Activated T-cell treated with anti-CD3 and anti-CD28 coated beads, Interleukin-2, amount 50 U/mL, for 72 hours (primary cell): ENCODE measurements at regions not wholly inside any gene's neighbourhood (a gene's known extent, or its start where the extent isn't known, plus 50 kb on each side); places are given as distances from the start of the nearest gene placed in this dataset.

Source experiments
- ATAC-seq, 2 donors: fragments of 150-1000 bp; cut with Tn5 transposase; replicated peaks in 1 of 2; 2 replicates each; pipeline ENCODE4 v1.10.0; 2021; ENCODE audit warnings: moderate library complexity in 2 of 2, mild to moderate bottlenecking in 1 of 2
- DNase-seq, 2 donors: peaks; one replicate each; pipeline ENCODE4 v3.0.0; 2021 to 2022; ENCODE audit warnings: mixed read lengths in 1 of 2
- H3K27ac Mint-ChIP-seq: one replicate; pipeline ENCODE4 v1.8.0; 2022; ENCODE audit warnings: mild to moderate bottlenecking, moderate library complexity, mixed read lengths
- H3K27me3 Mint-ChIP-seq: one replicate; pipeline ENCODE4 v1.8.0; 2022; ENCODE audit warnings: low read depth, mixed read lengths
- H3K36me3 Mint-ChIP-seq, 2 donors: one replicate each; pipeline ENCODE4 v1.8.0; 2022; ENCODE audit warnings: mixed read lengths in 2 of 2, mild to moderate bottlenecking in 1 of 2; ENCODE audit not compliant: insufficient read depth in 2 of 2
- H3K4me1 Mint-ChIP-seq: one replicate; pipeline ENCODE4 v1.8.0; 2022; ENCODE audit warnings: low read depth, mixed read lengths
- H3K4me3 Mint-ChIP-seq, 2 donors: one replicate each; pipeline ENCODE4 v1.8.0; 2022; ENCODE audit warnings: mild to moderate bottlenecking in 2 of 2, mixed read lengths in 2 of 2, moderate library complexity in 2 of 2
- H3K9me3 Mint-ChIP-seq, 2 donors: one replicate each; pipeline ENCODE4 v1.8.0; 2022; ENCODE audit warnings: mixed read lengths in 2 of 2

DNA sequence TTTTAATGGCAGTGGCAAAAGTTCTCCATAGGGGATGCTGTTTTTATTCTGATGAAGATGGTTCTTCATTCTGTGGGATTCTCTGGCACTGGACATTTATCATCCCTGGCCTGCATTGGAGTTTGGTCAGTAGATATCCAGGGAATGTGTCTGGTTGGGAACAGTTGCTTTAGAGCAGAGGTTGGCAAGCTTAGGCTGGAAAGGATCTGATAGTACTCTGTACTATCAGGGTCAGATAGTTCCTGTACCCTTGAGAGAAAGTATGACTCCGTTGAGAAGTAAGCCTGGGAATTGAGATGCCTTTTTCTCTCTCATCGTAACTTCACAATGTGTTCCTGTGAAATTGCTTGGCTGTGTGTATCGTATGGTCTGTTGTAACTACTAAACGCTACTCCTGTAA lies 244.1 kb downstream of the POLR1F start:
- Mint-ChIP-seq H3K9me3 (peaks cover 0 to 3% of the 10 kb centered on the region in 2 donors), H3K27ac (no peak overlapping the region), H3K27me3 (no peaks in the 10 kb centered on the region), H3K4me1 (no peaks in the 10 kb centered on the region), H3K4me3 (no peak overlapping the region), H3K36me3 (peaks cover 0 to 1% of the 10 kb centered on the region in 2 donors)
- no peak for DNase-seq
- ATAC-seq: no peak

GRCh38 chr7:19464241-19464640 lies 244.6 kb downstream of the POLR1F start:
- H3K4me1 Mint-ChIP-seq: no peaks in the 10 kb centered on the region
- H3K9me3 Mint-ChIP-seq: peaks cover 0 to 3% of the 10 kb centered on the region in 2 donors
- H3K27ac Mint-ChIP-seq: no peak overlapping the region
- H3K36me3 Mint-ChIP-seq: peaks cover 0 to 1% of the 10 kb centered on the region in 2 donors
- DNase-seq (no peak), ATAC-seq (no peak)
- no peaks in the 10 kb centered on the region for H3K27me3 Mint-ChIP-seq
- H3K4me3 Mint-ChIP-seq: no peak overlapping the region

DNA sequence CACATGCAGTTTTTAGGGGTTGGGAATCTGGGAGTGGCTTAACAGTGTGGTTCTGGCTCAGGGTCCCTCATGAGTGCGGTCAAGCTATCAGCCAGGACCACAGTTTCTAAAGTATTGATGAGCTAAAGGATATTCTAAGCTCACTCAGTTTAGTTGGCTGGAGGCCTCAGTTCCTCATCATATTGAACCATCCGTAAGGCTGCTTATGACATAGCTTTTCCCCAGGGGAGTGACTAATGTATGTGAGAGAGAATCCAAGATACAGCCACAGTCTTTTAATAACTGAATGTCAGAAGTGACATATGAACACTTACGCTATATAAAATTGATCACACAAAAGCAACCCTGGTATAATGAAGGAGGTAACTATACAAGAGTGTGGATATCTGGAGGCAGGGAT lies 245.3 kb downstream of the POLR1F start:
- Mint-ChIP-seq H3K9me3 (peaks cover 0 to 3% of the 10 kb centered on the region in 2 donors), H3K4me1 (no peaks in the 10 kb centered on the region), H3K27ac (no peak overlapping the region), H3K4me3 (no peak overlapping the region), H3K36me3 (peaks cover 0 to 1% of the 10 kb centered on the region in 2 donors), H3K27me3 (no peaks in the 10 kb centered on the region)
- ATAC-seq (no peak), DNase-seq (no peak)

GRCh38 chr7:19455623-19456022 lies 253.2 kb downstream of the POLR1F start:
- DNase-seq (no peak), ATAC-seq (no peak)
- peaks cover 0 to 5% of the 10 kb centered on the region in 2 donors for H3K9me3 Mint-ChIP-seq
- no peak overlapping the region for H3K27ac Mint-ChIP-seq
- no peaks in the 10 kb centered on the region for H3K4me1 Mint-ChIP-seq
- no peaks in the 10 kb centered on the region for H3K27me3 Mint-ChIP-seq
- no peak overlapping the region for H3K4me3 Mint-ChIP-seq
- no peaks in the 10 kb centered on the region for H3K36me3 Mint-ChIP-seq

DNA sequence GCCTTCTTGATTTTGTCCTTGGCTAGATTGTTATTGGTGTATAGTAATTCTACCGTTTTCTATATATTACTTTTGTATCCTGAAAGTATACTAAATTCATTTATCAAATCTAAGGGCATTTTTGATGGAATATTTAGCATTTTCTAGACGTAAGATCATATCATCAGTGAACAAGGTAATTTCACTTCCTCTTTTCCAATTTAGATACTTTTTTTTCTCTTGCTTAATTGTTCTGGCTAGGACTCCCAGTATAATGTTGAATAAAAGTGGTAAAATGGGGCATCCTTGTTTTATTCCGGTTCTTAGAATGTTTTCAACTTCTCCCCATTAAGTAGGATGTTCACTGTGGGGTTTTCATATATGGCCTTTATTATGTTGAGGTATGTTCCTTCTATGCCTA lies 260.7 kb downstream of the POLR1F start:
- no peaks in the 10 kb centered on the region for H3K4me1 Mint-ChIP-seq
- H3K27ac Mint-ChIP-seq: no peak overlapping the region
- DNase-seq: no peak
- H3K4me3 Mint-ChIP-seq: no peak overlapping the region
- no peaks in the 10 kb centered on the region for H3K36me3 Mint-ChIP-seq
- H3K27me3 Mint-ChIP-seq: no peaks in the 10 kb centered on the region
- ATAC-seq: no peak
- H3K9me3 Mint-ChIP-seq: peaks cover 3 to 7% of the 10 kb centered on the region in 2 donors

DNA sequence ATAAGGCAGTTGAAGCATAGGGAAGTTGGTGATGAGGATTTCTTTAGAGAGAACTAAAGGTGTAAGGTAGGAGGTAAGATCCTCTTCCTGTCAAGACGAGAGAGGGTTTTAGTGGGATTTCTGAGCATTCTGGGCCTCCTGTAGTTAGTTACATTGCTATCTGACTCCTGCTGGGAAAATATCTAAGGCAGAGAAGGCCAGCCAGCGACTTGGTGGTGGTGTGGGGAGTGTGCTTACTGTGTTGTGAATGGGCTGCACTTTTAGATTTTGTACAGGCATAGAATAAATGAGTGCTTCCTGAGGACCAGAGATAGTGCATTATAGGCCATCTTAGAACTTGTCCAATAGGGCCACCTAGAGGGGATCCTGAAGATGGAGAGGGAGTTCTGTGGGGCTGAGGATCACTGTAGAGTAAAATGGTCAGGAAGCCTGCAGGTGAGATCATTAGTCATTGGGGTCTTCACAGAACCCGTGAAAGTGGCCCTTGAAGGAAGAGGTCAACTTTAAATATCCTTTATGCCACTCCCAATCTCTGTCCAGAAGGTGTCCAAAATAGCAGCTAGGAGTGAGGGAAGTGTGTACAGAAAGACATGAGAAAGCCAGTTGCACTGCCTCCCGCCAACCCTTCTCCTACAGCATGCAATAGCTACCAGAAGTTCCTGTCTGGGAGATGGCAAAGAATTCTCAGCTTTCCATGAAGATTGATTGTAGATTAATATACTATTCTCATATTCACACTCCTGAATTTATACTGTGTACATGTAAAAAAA lies 266.6 kb downstream of the POLR1F start:
- no peak overlapping the region for H3K27ac Mint-ChIP-seq
- no peaks in the 10 kb centered on the region for H3K36me3 Mint-ChIP-seq
- H3K4me1 Mint-ChIP-seq: no peaks in the 10 kb centered on the region
- H3K4me3 Mint-ChIP-seq: no peak overlapping the region
- no peaks in the 10 kb centered on the region for H3K27me3 Mint-ChIP-seq
- DNase-seq (no peak), ATAC-seq (no peak)
- peaks cover 0 to 5% of the 10 kb centered on the region in 2 donors for H3K9me3 Mint-ChIP-seq

DNA sequence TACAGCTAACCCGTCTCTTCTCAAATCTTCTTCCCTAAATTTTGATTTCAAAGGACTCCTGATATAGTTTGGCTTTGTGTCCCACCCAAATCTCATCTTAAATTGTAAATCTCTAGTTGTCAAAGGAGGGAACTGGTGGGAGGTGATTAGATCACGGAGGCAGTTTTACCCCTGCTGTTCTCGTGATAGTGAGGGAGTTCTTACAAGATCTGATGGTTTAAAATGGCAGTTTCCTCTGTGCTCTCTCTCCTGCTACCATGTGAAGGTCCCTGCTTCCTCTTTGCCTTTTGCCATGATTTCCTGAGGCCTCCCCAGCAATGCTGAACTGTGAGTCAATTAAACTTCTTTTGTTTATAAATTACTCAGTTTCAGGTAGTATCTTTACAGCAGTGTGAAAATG lies 269.3 kb downstream of the POLR1F start:
- no peaks in the 10 kb centered on the region for H3K36me3 Mint-ChIP-seq
- no peaks in the 10 kb centered on the region for H3K4me1 Mint-ChIP-seq
- no peak overlapping the region for H3K4me3 Mint-ChIP-seq
- ATAC-seq: no peak
- H3K27ac Mint-ChIP-seq: no peak overlapping the region
- H3K9me3 Mint-ChIP-seq: peaks cover 0 to 5% of the 10 kb centered on the region in 2 donors
- no peaks in the 10 kb centered on the region for H3K27me3 Mint-ChIP-seq
- no peak for DNase-seq

GRCh38 chr7:19437446-19437845 lies 271.4 kb downstream of the POLR1F start:
- no peak overlapping the region for H3K27ac Mint-ChIP-seq
- H3K9me3 Mint-ChIP-seq: peaks cover 0 to 5% of the 10 kb centered on the region in 2 donors
- ATAC-seq: no peak
- H3K4me1 Mint-ChIP-seq: no peaks in the 10 kb centered on the region
- DNase-seq: no peak
- H3K36me3 Mint-ChIP-seq: no peaks in the 10 kb centered on the region
- no peak overlapping the region for H3K4me3 Mint-ChIP-seq
- no peaks in the 10 kb centered on the region for H3K27me3 Mint-ChIP-seq

DNA sequence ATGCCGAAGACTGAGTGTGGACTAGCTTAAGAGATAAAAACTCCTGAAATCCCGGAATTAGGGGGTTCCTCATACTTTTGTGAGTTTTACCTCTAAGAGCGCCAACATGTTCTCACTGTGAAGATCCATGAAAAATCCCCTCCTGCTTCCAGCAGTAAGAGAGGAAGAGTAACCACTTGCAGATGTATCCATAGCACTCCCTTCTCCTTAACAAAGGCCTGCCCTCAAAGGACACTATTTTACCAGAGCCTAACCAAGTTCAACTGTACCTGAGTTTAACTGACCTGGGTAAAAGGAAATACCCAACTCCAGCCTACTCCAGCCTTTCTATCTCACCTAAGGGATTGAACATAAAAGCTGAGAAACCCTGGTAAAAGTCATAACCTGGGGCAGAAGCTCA lies 280.9 kb downstream of the POLR1F start:
- peaks cover 0 to 4% of the 10 kb centered on the region in 2 donors for H3K9me3 Mint-ChIP-seq
- DNase-seq (no peak), ATAC-seq (no peak)
- no peaks in the 10 kb centered on the region for H3K4me1 Mint-ChIP-seq
- no peaks in the 10 kb centered on the region for H3K36me3 Mint-ChIP-seq
- no peaks in the 10 kb centered on the region for H3K27me3 Mint-ChIP-seq
- no peak overlapping the region for H3K4me3 Mint-ChIP-seq
- no peak overlapping the region for H3K27ac Mint-ChIP-seq

- Mint-ChIP-seq H3K4me1 (no peaks in the 10 kb centered on the region), H3K27ac (no peak overlapping the region), H3K9me3 (peaks cover 2 to 4% of the 10 kb centered on the region in 2 donors), H3K27me3 (no peaks in the 10 kb centered on the region), H3K36me3 (no peaks in the 10 kb centered on the region), H3K4me3 (no peak overlapping the region)
- DNase-seq (no peak), ATAC-seq (no peak)
These were observed 276.6 kb upstream of the FERD3L start for GRCh38 chr7:19421861-19422260.

GRCh38 chr7:19417231-19417630 lies 272.0 kb upstream of the FERD3L start:
- DNase-seq (no peak), ATAC-seq (no peak)
- no peaks in the 10 kb centered on the region for H3K36me3 Mint-ChIP-seq
- H3K4me1 Mint-ChIP-seq: no peaks in the 10 kb centered on the region
- H3K9me3 Mint-ChIP-seq: peaks cover 0 to 2% of the 10 kb centered on the region in 2 donors
- no peaks in the 10 kb centered on the region for H3K27me3 Mint-ChIP-seq
- H3K4me3 Mint-ChIP-seq: no peak overlapping the region
- no peak overlapping the region for H3K27ac Mint-ChIP-seq

DNA sequence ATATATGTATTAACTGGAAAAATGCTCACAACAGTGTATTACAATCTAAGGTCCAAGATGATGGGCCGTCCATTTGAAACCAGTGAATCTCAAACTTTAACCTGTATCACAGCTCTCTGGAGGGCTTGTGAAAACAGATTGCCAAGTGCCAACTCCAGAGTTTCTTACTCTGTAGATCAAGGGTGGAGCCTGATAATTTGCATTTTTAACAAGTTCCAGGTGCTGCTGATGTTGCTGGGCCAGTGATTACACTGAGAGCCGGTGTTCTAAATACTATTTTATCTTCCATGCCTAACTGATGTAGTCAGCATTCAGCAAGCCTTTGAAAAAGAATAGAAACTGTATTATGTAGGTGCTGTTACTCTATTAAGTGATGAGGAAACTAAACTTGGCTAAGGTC lies 269.9 kb upstream of the FERD3L start:
- peaks cover 0 to 4% of the 10 kb centered on the region in 2 donors for H3K9me3 Mint-ChIP-seq
- DNase-seq (no peak), ATAC-seq (no peak)
- H3K4me3 Mint-ChIP-seq: no peak overlapping the region
- H3K27ac Mint-ChIP-seq: no peak overlapping the region
- H3K4me1 Mint-ChIP-seq: no peaks in the 10 kb centered on the region
- no peaks in the 10 kb centered on the region for H3K36me3 Mint-ChIP-seq
- H3K27me3 Mint-ChIP-seq: no peaks in the 10 kb centered on the region

DNA sequence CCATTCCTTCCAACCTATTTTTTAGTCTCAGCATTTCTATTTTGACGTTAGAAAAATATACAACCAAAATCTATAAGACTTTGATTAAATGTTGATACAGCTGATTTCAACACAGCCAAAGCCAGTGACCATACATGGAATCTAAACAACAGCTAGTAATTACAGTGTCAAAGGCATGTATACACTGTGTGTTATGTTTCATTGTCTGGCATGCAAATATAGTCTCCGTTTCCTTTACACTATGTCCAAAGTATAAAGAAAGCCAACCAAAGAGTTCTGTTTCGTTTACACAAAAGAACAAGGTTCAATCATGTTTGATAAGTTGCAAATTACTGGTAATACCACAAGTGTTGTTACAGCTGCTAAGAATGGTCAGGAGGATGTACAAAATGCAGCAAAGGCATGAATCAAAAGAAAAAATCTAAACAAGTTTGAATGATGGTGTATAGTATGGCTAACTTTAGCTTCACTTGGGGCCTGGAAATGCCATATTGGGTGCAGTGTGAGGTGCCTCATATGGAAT lies 268.3 kb upstream of the FERD3L start:
- Mint-ChIP-seq H3K4me1 (no peaks in the 10 kb centered on the region), H3K36me3 (no peaks in the 10 kb centered on the region), H3K27ac (no peak overlapping the region), H3K9me3 (peaks cover 0 to 2% of the 10 kb centered on the region in 2 donors), H3K27me3 (no peaks in the 10 kb centered on the region), H3K4me3 (no peak overlapping the region)
- ATAC-seq (no peak), DNase-seq (no peak)

DNA sequence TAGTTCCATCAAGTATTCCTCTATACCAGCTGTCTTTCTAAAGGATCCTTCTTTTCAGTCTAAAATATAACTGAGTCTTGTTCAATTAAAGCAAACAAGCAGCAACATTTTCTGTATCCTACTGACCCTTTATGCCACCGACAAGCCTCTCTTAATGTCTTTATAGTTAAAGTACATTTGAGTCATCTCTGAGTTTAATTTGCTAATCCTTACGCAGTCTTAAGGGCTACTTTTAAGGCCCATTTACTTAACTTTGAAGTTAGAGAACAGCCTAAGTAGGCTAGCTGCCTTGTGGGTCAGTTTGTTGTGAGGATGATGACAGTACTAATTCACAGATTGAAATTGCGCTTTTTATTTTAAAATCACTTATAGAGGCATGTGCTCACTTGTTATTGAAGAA lies 265.5 kb upstream of the FERD3L start:
- Mint-ChIP-seq H3K36me3 (no peaks in the 10 kb centered on the region), H3K27me3 (no peaks in the 10 kb centered on the region), H3K9me3 (peaks cover under 1 to 2% of the 10 kb centered on the region in 2 donors), H3K4me1 (no peaks in the 10 kb centered on the region), H3K27ac (no peak overlapping the region), H3K4me3 (no peak overlapping the region)
- no peak for DNase-seq
- no peak for ATAC-seq
